Occipital lobe (tissue), 1 donor: ENCODE measurements at regions not wholly inside any gene's neighbourhood (a gene's known extent, or its start where the extent isn't known, plus 50 kb on each side); places are given as distances from the start of the nearest gene placed in this dataset.
A peak's percentile ranks its signal among the peaks of the same experiment; 100 is the strongest.

ENCODE experiments used
- DNase-seq: peaks from one replicate; lab custom pipeline; 2025; lab: John Stamatoyannopoulos, UW

GRCh38 chr6:45741437-45742171 lies 274.1 kb downstream of the CLIC5 start:
- no peak for DNase-seq

DNA sequence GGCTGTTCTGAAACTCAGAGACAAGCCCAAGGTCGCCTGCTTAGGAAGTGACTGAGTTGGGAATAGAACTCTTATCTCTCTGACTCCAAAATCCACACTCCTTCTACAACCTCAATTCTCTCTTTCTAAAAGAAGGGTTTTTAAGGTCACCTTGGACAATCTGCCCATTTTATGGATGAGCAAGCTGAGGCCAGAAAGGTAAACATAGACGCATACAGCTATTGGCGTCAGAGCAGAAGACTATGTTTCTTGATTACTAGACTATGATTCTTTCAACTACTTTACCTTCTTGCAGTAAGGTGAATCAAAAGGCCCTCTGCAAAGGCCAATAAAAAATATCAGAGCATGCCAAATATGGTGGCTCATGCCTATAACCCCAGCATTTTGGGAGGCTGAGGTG lies 276.6 kb downstream of the CLIC5 start:
- no peak for DNase-seq

- no peak for DNase-seq
Observed at GRCh38 chr6:45738057-45738455, 277.6 kb downstream of the CLIC5 start.

DNA sequence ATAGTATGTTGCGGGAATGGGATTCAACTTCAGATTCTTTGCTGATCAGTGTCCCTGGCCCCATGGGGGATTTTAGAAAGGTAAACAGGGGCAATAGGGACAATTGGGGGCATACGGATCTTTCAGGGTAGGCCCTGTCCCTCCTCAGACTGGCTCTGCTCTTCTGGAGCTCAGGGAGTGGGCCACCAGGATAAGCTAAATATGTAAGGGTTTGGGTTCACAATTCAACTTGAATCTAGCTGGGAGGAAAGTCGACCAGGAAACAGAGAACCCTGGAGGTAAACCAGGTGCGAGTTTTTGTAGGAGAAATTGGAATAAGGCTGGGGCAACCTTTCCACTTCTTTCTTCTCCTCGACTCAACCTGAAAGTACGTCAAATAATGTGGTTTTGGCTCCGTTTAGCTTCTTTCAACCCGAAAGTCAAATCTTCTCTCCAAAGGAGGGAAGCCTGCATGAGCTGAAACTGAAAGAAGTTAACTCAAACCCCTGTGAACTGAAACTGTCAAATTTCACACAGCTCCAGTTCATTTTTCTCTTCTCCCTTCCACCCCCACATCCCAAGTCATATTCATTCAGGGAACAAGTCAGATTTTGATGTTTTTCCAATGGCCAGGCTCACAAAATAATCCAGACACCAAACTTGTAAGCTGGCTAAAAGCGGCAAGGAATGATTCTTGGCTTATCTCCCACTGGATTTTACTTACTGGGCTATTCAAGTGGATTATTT lies 278.2 kb downstream of the CLIC5 start:
- DNase-seq = no peak

GRCh38 chr6:45736134-45736533 lies 279.5 kb downstream of the CLIC5 start:
- no peak for DNase-seq

GRCh38 chr6:45732731-45733130 lies 282.9 kb downstream of the CLIC5 start:
- DNase-seq = no peak

DNA sequence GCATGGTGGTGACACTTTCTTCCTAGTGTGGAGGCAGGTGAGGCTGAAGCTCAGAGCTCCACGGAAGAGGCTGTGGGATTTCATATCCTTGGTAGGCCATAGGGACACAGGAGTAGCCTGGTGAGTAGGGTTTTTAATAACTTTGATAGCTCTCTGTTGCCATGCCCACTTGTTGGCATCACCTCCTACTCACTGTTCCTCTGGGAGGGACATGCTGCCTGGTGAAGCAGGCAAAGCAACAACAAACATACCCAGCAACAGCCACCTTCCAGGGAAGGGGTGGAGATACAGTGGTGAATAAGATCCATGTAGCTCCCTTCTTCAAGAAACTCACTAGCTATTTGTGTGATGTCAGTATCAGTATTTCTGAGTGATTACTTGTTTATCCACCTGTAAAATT lies 285.4 kb downstream of the CLIC5 start:
- no peak for DNase-seq

GRCh38 chr6:45728674-45729073 lies 287.0 kb downstream of the CLIC5 start:
- no peak for DNase-seq

DNA sequence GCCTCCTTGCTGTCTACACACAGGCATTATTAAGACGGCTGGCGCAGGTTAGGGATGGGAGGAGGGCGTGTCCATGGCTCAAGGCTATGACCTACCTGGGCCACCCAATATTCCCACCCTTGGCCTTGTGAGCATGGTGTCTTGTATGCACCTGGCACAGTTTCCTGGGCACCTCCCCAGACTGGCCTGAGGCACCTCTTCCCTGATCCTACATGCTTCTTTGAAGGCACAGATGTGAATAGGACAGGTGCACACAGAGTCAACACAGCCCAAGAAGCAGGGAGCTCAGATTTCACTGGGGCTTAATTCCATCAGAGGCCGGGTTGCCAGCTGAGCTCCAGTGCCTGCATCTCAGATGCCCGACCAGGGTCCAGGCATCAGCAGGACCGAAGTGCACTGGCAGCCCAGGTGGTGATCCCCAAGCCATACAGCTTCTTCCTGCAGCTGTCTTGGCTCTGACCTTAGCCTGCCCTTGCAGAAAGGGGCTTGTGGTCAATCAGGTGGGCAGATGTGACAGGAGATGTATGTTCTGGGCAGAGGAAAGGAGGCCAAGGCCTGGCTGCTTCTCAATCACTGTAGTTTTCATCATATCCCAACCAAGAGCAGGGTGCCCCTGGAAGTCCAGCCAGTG lies 287.7 kb downstream of the CLIC5 start:
- DNase-seq = no peak

DNA sequence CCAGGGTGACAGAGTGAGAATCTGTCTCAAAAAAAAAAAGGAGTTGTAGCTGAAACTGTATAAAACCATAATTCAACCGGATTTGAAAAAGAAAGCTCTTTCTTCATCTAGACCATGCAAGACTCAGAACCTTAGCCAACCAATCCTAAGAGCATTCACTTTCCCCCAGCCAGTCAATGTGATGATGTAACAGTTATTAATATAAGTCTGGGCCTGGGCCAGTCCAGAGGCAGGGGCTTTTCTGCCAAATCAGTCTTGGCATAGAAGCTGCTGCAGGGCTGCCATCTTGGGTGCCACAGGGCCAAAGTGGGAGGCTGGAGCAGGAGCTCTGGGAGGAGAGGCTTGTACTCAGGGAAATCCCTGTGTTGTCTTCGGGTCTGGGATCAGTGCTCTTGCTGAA lies 288.4 kb downstream of the CLIC5 start:
- no peak for DNase-seq

GRCh38 chr6:45726444-45726843 lies 289.2 kb downstream of the CLIC5 start:
- no peak for DNase-seq

DNA sequence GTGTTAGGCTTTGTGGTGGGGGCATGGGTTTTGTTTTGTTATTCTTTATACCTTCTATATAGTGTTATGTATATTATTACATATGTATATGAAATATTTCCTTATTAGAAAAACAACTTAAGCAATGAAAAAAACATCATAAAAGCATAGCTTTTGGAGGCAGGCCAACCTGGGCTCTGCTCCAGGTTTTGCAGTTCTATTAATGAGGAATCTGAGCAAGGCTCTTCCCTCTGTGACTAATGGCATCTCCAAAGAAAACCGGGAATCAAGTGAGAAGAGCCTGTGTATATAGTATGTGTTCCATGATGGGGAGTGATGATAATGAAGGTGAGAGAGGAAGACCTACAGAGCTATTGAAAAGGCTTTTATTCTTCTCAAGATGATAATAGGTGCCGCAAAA lies 291.1 kb downstream of the CLIC5 start:
- no peak for DNase-seq

DNA sequence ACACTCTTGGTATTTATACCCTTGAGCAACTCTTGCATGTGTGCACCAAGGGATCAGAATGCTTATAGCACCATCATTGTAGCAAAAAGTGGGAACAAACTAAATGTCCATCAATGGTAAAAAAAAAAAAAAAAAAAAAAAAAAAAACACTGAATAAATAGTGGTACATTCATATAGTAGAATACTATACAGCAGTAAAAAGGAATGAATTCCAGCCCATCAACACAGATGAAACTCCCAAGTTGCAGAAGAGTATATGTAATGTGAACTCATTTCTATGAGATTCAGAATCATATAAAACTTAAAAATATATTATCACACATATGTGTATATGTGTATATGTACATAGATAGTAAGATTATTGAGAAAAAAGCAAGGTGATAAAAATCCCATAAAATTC lies 291.6 kb downstream of the CLIC5 start:
- no peak for DNase-seq

DNA sequence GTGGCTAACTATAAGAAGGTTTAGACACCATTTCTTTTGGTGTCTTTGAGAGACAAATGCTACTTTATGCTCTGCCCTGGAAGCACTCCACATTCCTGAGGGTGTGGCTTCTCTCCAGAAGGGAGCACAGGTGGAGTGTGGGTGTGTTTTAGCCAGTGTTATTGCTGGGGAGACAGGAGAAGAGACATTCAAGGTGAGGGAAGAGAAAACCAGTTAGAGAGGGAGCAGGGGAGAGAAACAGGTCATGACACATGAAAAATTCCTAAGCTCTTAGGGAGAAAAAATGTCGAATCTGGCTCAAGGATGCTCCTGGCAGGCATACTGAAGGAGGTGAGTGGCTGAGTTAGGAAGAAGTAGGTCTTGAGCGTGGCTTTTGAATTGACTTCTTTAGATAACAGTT lies 292.8 kb downstream of the CLIC5 start:
- no peak for DNase-seq

DNA sequence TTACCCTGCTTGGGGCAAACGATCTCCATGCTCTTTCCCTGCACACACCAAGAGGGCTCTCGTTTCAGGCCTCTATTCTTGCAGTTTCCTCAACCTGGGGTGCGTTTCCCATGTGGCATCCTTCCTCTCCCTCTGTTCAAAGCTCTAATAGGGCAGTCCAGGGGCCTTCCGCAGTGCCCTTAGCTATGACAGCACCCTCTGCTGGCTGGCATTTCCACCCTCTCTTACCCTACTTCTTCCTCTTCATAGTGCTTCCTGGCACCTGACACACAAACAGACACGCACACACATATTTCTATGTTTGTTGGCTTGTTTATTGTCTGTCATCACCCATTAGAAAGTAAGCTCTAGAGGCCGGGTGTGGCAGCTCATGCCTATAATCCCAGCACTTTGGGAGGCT lies 294.0 kb downstream of the CLIC5 start:
- DNase-seq = no peak

GRCh38 chr6:45718871-45719270 lies 296.8 kb downstream of the CLIC5 start:
- DNase-seq = no peak

DNA sequence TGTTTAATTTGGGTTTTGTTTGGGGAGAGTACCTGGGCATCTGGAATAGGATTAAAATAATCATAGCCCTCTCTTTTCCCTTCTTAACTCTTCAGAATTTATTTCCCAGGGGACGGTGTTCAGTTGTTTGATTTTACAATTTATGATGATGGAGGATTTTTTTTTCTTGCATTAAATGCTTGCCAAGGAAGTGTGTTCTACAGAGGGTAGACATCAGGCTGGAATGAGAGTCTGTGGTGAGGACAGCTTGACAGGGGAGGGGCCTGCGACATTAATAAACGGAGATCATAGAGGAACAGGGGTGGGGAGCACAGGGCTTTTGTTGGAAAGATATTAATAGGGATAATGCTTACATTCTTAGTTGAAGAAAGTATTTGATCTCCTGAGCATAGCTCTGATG lies 297.5 kb downstream of the CLIC5 start:
- DNase-seq = no peak

DNA sequence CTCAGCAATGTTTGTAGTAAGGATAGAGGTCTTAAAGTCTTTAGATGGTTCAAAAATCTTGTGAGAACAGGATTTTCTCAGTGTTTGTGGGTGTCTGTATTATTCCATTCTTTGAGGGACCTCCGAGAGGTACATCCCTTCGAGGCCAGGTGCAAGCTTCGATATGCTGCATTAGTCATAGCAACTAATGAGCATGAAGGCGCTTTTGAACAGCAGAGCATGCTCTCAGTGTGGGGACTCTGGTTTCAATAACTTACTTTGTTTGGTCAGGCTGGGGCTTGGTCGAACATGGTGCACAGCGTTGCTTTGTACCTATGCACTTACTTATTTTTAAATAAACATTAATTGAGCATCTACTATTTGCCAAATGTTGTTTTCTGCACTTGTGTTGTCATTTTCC lies 297.9 kb downstream of the CLIC5 start:
- no peak for DNase-seq

DNA sequence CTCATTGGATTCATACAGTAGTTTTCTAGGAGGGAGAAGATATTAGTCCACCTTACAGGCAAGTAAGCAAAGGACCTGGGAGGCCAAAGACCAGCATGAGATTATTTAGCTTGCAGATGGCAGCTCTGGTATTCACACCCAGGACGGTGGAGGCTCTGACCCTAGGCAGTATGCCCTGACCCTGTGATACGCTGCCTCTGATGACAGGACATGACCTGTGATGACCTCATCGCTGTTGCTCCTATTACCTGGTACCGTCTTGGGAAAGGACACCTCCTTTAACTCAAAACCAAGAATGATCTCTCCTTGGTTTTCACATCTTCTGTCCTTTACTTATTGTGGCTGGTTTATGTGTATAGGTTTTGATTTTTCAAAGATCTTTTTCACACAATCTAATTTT lies 298.6 kb downstream of the CLIC5 start:
- no peak for DNase-seq

DNA sequence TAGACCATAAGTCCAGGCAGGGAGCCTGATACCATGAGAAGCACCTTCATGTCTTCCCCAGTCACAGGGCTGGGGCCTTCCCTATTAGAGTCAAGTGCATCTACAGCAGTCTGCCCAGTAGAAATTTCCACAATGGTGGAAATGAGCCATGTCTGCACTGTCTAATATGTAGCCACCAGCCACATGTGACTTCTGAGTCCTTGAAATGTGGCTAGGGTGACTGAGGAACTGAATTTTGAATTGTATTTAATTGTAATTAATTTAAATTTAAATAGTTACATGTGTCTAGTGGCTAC lies 300.2 kb downstream of the CLIC5 start:
- no peak for DNase-seq

- DNase-seq = peak; percentile 17
Observed at GRCh38 chr6:45714741-45715507, 300.7 kb downstream of the CLIC5 start.

DNA sequence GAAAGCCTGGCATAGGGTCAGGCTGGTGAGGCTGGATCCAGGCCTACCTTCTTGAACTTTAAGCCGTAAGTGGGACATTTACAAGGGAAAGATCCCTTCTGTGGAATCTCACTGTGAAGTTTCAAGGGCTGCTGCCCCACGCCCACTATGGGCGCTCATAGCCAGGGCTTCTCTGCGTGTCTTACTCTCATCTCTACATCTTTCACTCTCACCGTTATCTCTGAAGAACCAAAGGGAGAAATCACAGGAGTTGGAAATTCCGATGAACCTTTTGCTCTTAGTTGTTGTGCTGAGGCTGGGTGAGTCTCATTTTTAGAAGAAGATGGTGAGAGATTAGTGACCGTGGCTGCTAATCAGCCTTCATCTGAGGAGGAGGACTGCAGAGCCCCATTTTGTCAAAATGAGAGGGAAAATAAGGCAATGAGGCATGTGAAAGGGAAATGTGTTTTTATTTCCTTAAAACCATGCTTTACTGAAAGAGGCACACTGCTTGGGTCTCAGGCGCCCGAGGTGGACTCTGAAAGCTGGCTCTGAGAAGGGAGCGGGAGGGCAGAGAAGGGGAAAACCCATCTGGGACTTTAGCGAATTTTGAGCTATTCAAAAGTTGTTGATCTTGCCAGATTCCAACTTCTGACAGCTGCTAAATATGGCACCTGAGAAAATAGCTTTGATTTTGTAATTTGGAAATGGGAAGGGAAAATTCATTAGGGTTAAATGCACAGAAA lies 301.5 kb downstream of the CLIC5 start:
- DNase-seq = no peak
